ENCODE measurements at regions not wholly inside any gene's neighbourhood (a gene's known extent, or its start where the extent isn't known, plus 50 kb on each side); places are given as distances from the start of the nearest gene placed in this dataset.

DNA sequence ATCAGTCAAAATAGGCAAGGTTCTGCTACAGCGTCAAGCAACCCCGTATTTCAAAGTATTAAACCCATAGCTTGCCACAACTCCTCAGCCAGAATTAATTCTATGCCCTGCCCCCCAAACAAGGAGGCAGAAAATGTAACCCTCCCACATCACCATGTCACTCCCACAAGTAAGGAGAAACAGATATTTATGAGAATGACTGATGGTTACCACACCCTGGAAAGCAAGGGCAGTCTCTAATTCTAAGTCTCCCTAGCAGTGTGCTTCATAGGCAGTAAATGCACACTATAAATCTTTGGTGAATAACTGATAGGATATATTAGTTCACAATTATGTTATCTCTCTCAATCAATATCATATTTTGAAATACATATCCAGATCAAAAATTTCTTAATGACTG lies 228.0 kb upstream of the SLC14A2 start:
- TF ChIP-seq, protein P1, sequence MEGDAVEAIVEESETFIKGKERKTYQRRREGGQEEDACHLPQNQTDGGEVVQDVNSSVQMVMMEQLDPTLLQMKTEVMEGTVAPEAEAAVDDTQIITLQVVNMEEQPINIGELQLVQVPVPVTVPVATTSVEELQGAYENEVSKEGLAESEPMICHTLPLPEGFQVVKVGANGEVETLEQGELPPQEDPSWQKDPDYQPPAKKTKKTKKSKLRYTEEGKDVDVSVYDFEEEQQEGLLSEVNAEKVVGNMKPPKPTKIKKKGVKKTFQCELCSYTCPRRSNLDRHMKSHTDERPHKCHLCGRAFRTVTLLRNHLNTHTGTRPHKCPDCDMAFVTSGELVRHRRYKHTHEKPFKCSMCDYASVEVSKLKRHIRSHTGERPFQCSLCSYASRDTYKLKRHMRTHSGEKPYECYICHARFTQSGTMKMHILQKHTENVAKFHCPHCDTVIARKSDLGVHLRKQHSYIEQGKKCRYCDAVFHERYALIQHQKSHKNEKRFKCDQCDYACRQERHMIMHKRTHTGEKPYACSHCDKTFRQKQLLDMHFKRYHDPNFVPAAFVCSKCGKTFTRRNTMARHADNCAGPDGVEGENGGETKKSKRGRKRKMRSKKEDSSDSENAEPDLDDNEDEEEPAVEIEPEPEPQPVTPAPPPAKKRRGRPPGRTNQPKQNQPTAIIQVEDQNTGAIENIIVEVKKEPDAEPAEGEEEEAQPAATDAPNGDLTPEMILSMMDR (optimal IDR thresholded peaks at IDR 0.05 in 1 of 3, IDR thresholded peaks at IDR 0.05 in 1 of 3, conservative IDR thresholded peaks at IDR 0.05 in 1 of 3; ENCODE audit: extremely low read depth in 1 of 3, insufficient read depth in 2 of 3, low read length in 3 of 3): no peak
- TF ChIP-seq EZH2 (IDR thresholded peaks at IDR 0.05; ENCODE audit: low read length): no peak
- H4K20me1 ChIP-seq (ENCODE audit: control insufficient read depth, extremely low read depth, insufficient read depth, low read length): no peaks in the 10 kb centered on the region
- H3K27ac ChIP-seq (ENCODE audit: control insufficient read depth, insufficient read depth, low read length): no peak overlapping the region
- peaks cover 3% of the 10 kb centered on the region for H3K4me1 ChIP-seq (ENCODE audit: control insufficient read depth, extremely low read depth, insufficient read depth, low read length)
- no peaks in the 10 kb centered on the region for H3K79me2 ChIP-seq (ENCODE audit: control insufficient read depth, insufficient read depth, low read length)
- no peaks in the 10 kb centered on the region for H3K9me1 ChIP-seq (ENCODE audit: control insufficient read depth, extremely low read depth, insufficient read depth, low read length)
- H3K9ac ChIP-seq (ENCODE audit: control insufficient read depth, extremely low read depth, insufficient read depth, low read length): no peak overlapping the region
- no peaks in the 10 kb centered on the region for H3K36me3 ChIP-seq (ENCODE audit: control insufficient read depth in 2 of 2, extremely low read depth in 1 of 2, insufficient read depth in 2 of 2, low read length in 2 of 2)
- dilution Hi-C loops (cut with MboI; ENCODE audit: extremely low pct_ligation_motif_present, low sequenced_read_pairs): no loop called here
- no peaks in the 10 kb centered on the region for H3K9me3 ChIP-seq (ENCODE audit: control insufficient read depth, low read depth, low read length)
- H3K4me2 ChIP-seq (ENCODE audit: control insufficient read depth, extremely low read depth, insufficient read depth, low read depth, low read length): no peak overlapping the region
- DNase-seq (ENCODE audit: low read depth, low spot score) (no peak), FAIRE-seq (no peak)
- no peak overlapping the region for H2AFZ ChIP-seq (ENCODE audit: control insufficient read depth, low read length)
- no peak overlapping the region for H3K4me3 ChIP-seq (ENCODE audit: control insufficient read depth in 2 of 3, extremely low read depth in 1 of 3, insufficient read depth in 2 of 3, low read depth in 1 of 3, low read length in 3 of 3)
- no peaks in the 10 kb centered on the region for H3K27me3 ChIP-seq (ENCODE audit: control insufficient read depth, extremely low read depth, insufficient read depth, low read length)

DNA sequence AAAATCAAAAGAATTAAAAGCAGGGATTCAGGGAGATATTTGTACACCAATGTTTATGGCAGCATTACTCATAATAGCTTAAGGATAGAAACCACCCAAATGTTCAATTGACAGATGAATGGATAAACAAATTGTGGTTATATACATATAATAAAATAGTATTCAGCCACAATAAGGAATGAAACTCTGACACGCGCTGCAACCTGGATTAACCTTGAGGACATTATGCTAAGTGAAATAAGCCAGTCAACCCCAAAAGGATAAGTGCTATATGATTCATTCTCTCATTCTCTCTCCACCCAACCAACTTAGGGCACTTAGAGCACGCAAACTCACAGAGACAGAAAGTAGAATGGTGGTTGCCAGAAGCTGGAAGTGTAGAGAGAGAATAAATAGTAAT lies 216.8 kb upstream of the SLC14A2 start:
- no peak for FAIRE-seq

More for the DNA sequence above, 216.8 kb upstream of the SLC14A2 start:
- H3K79me2 ChIP-seq (ENCODE audit: control insufficient read depth, insufficient read depth, low read length): no peaks in the 10 kb centered on the region
- no peak overlapping the region for H3K4me2 ChIP-seq (ENCODE audit: control insufficient read depth, extremely low read depth, insufficient read depth, low read depth, low read length)
- H3K4me1 ChIP-seq (ENCODE audit: control insufficient read depth, extremely low read depth, insufficient read depth, low read length): peaks cover 18% of the 10 kb centered on the region
- no peak overlapping the region for H3K4me3 ChIP-seq (ENCODE audit: control insufficient read depth in 2 of 3, extremely low read depth in 1 of 3, insufficient read depth in 2 of 3, low read depth in 1 of 3, low read length in 3 of 3)
- no peaks in the 10 kb centered on the region for H4K20me1 ChIP-seq (ENCODE audit: control insufficient read depth, extremely low read depth, insufficient read depth, low read length)
- DNase-seq (ENCODE audit: low read depth, low spot score): no peak
- H3K36me3 ChIP-seq (ENCODE audit: control insufficient read depth in 2 of 2, extremely low read depth in 1 of 2, insufficient read depth in 2 of 2, low read length in 2 of 2): no peaks in the 10 kb centered on the region
- H3K9me1 ChIP-seq (ENCODE audit: control insufficient read depth, extremely low read depth, insufficient read depth, low read length): no peaks in the 10 kb centered on the region
- no peak overlapping the region for H2AFZ ChIP-seq (ENCODE audit: control insufficient read depth, low read length)
- dilution Hi-C loops (cut with MboI; ENCODE audit: extremely low pct_ligation_motif_present, low sequenced_read_pairs): no loop called here
- H3K27me3 ChIP-seq (ENCODE audit: control insufficient read depth, extremely low read depth, insufficient read depth, low read length): no peaks in the 10 kb centered on the region
- no peak overlapping the region for H3K9ac ChIP-seq (ENCODE audit: control insufficient read depth, extremely low read depth, insufficient read depth, low read length)
- no peaks in the 10 kb centered on the region for H3K9me3 ChIP-seq (ENCODE audit: control insufficient read depth, low read depth, low read length)
- no peak overlapping the region for H3K27ac ChIP-seq (ENCODE audit: control insufficient read depth, insufficient read depth, low read length)
- TF ChIP-seq, protein P1 (optimal IDR thresholded peaks at IDR 0.05 in 1 of 3, IDR thresholded peaks at IDR 0.05 in 1 of 3, conservative IDR thresholded peaks at IDR 0.05 in 1 of 3; ENCODE audit: extremely low read depth in 1 of 3, insufficient read depth in 2 of 3, low read length in 3 of 3): no peak
- TF ChIP-seq EZH2 (IDR thresholded peaks at IDR 0.05; ENCODE audit: low read length): no peak
